ENCODE measurements at regions not wholly inside any gene's neighbourhood (a gene's known extent, or its start where the extent isn't known, plus 50 kb on each side); places are given as distances from the start of the nearest gene placed in this dataset.

GRCh38 chr1:177571485-177572076 is 398.3 kb downstream of the SEC16B start:
- Histone ChIP-seq H3K4me3 (ENCODE audit: low read length) (no peak overlapping the region), H3K4me1 (ENCODE audit: control insufficient read depth, insufficient read depth, low read length) (no peaks in the 10 kb centered on the region), H3K27ac (ENCODE audit: low read depth, low read length) (no peak overlapping the region), H3K36me3 (ENCODE audit: control insufficient read depth, insufficient read depth, low read length) (no peaks in the 10 kb centered on the region), H3K9ac (ENCODE audit: low read length) (no peak overlapping the region), H3K27me3 (ENCODE audit: control insufficient read depth, insufficient read depth, low read length) (no peaks in the 10 kb centered on the region)

DNA sequence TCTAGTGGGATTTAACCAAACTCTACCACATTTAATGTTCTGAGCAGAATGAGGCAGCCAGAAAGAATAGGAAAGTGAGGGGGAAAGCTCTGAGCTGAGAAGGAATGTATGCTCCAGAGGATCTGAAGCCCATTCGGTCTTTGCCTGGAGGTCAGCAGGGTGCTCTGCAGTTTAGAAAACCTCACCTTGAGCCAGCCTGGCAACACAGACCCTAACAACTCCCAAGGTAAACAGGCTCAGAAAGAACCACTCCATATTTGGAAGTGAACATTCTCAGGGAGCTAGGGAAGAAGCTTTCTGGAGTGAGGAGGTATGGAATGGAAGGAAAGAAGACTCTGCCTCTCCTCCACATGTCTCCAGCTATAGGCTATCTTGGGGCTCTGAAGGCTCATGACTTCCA is 398.8 kb downstream of the SEC16B start:
- no peaks in the 10 kb centered on the region for H3K36me3 ChIP-seq (ENCODE audit: control insufficient read depth, insufficient read depth, low read length)
- no peak overlapping the region for H3K27ac ChIP-seq (ENCODE audit: low read depth, low read length)
- H3K4me3 ChIP-seq (ENCODE audit: low read length): no peak overlapping the region
- H3K4me1 ChIP-seq (ENCODE audit: control insufficient read depth, insufficient read depth, low read length): no peaks in the 10 kb centered on the region
- H3K27me3 ChIP-seq (ENCODE audit: control insufficient read depth, insufficient read depth, low read length): no peaks in the 10 kb centered on the region
- H3K9ac ChIP-seq (ENCODE audit: low read length): no peak overlapping the region

DNA sequence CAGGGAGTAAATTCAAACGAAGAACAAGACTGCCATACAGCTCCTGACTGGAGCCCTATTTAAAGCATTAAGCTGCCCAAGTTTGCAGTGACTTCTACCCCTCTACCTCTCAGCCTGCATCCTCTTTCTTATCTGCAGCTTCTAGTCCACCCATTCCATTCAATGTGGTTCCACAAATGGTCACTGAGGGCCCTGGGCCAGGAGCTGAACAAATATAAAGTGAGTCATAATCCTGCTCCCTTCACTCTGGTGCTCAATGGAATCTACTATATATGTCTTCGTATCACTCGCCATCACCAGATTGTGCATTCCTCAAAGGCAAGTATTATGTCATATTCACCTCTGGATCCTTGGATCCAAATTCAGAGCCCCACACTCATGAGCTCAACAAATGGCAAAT is 398.7 kb downstream of the BRINP2 start:
- H3K4me1 ChIP-seq (ENCODE audit: control insufficient read depth, insufficient read depth, low read length): no peaks in the 10 kb centered on the region
- H3K27me3 ChIP-seq (ENCODE audit: control insufficient read depth, insufficient read depth, low read length): no peaks in the 10 kb centered on the region

DNA sequence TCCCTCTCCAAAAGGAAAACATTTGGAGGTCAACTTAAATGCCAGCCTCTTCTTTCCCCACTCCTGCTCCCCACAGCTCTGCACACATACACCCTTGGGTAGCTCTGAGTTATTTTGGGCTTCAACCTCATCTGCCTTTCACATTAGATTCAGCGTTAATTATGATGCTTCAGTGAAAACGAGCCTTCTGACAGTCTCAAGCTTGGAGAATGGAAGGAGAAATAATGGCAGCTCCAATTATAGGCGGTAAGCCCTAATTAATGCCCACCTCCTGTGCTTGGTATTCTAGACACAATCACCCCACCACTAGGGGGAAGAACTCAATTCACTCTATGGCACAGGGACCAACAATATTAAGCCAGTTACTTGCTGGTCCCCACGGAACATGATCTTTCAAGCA is 397.9 kb downstream of the BRINP2 start:
- Histone ChIP-seq H3K9ac (ENCODE audit: low read length) (no peak overlapping the region), H3K27me3 (ENCODE audit: control insufficient read depth, insufficient read depth, low read length) (no peaks in the 10 kb centered on the region), H3K4me1 (ENCODE audit: control insufficient read depth, insufficient read depth, low read length) (no peaks in the 10 kb centered on the region), H3K36me3 (ENCODE audit: control insufficient read depth, insufficient read depth, low read length) (no peaks in the 10 kb centered on the region), H3K4me3 (ENCODE audit: low read length) (no peak overlapping the region), H3K27ac (ENCODE audit: low read depth, low read length) (no peak overlapping the region)

More for the DNA sequence above, 398.7 kb downstream of the BRINP2 start:
- no peak overlapping the region for H3K4me3 ChIP-seq (ENCODE audit: low read length)
- no peak overlapping the region for H3K27ac ChIP-seq (ENCODE audit: low read depth, low read length)
- H3K36me3 ChIP-seq (ENCODE audit: control insufficient read depth, insufficient read depth, low read length): no peaks in the 10 kb centered on the region
- H3K9ac ChIP-seq (ENCODE audit: low read length): no peak overlapping the region

GRCh38 chr1:177567393-177567792 is 396.6 kb downstream of the BRINP2 start:
- H3K4me1 ChIP-seq (ENCODE audit: control insufficient read depth, insufficient read depth, low read length): no peaks in the 10 kb centered on the region
- H3K36me3 ChIP-seq (ENCODE audit: control insufficient read depth, insufficient read depth, low read length): no peaks in the 10 kb centered on the region
- no peak overlapping the region for H3K4me3 ChIP-seq (ENCODE audit: low read length)
- no peak overlapping the region for H3K27ac ChIP-seq (ENCODE audit: low read depth, low read length)
- no peak overlapping the region for H3K9ac ChIP-seq (ENCODE audit: low read length)
- no peaks in the 10 kb centered on the region for H3K27me3 ChIP-seq (ENCODE audit: control insufficient read depth, insufficient read depth, low read length)

GRCh38 chr1:177566495-177566894 is 395.7 kb downstream of the BRINP2 start:
- H3K4me3 ChIP-seq (ENCODE audit: low read length): no peak overlapping the region
- no peak overlapping the region for H3K27ac ChIP-seq (ENCODE audit: low read depth, low read length)
- no peaks in the 10 kb centered on the region for H3K36me3 ChIP-seq (ENCODE audit: control insufficient read depth, insufficient read depth, low read length)
- no peaks in the 10 kb centered on the region for H3K4me1 ChIP-seq (ENCODE audit: control insufficient read depth, insufficient read depth, low read length)
- H3K9ac ChIP-seq (ENCODE audit: low read length): no peak overlapping the region
- no peaks in the 10 kb centered on the region for H3K27me3 ChIP-seq (ENCODE audit: control insufficient read depth, insufficient read depth, low read length)

- Histone ChIP-seq H3K9ac (ENCODE audit: low read length) (no peak overlapping the region), H3K4me1 (ENCODE audit: control insufficient read depth, insufficient read depth, low read length) (no peaks in the 10 kb centered on the region), H3K4me3 (ENCODE audit: low read length) (no peak overlapping the region), H3K27me3 (ENCODE audit: control insufficient read depth, insufficient read depth, low read length) (no peaks in the 10 kb centered on the region), H3K27ac (ENCODE audit: low read depth, low read length) (no peak overlapping the region), H3K36me3 (ENCODE audit: control insufficient read depth, insufficient read depth, low read length) (no peaks in the 10 kb centered on the region)
These were observed 390.7 kb downstream of the BRINP2 start for GRCh38 chr1:177561436-177561835.

DNA sequence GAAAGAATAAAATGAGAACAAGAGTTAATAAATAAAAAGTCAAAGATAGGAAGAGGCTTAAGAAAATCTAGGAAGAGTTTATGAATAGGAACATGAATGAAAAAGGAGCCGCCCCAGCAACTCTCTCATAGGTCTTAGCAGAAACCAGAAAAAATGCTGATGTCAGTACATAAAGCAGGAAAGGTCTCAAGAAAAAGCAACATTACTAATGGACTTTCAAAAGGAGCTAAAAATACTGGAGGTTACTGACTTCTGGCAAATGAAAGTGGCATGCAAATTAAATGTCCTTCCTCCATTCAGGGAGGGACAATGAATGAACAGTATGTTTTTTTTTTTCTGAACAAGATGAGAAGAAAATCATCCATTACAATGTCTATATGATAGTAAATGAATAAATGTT is 387.6 kb downstream of the BRINP2 start:
- H3K4me3 ChIP-seq (ENCODE audit: low read length): no peak overlapping the region
- H3K36me3 ChIP-seq (ENCODE audit: control insufficient read depth, insufficient read depth, low read length): no peaks in the 10 kb centered on the region
- no peaks in the 10 kb centered on the region for H3K27me3 ChIP-seq (ENCODE audit: control insufficient read depth, insufficient read depth, low read length)
- H3K9ac ChIP-seq (ENCODE audit: low read length): no peak overlapping the region
- H3K4me1 ChIP-seq (ENCODE audit: control insufficient read depth, insufficient read depth, low read length): no peaks in the 10 kb centered on the region
- no peak overlapping the region for H3K27ac ChIP-seq (ENCODE audit: low read depth, low read length)

- Histone ChIP-seq H3K27ac (ENCODE audit: low read depth, low read length) (no peak overlapping the region), H3K27me3 (ENCODE audit: control insufficient read depth, insufficient read depth, low read length) (no peaks in the 10 kb centered on the region), H3K9ac (ENCODE audit: low read length) (no peak overlapping the region), H3K4me3 (ENCODE audit: low read length) (no peak overlapping the region), H3K36me3 (ENCODE audit: control insufficient read depth, insufficient read depth, low read length) (no peaks in the 10 kb centered on the region), H3K4me1 (ENCODE audit: control insufficient read depth, insufficient read depth, low read length) (no peaks in the 10 kb centered on the region)
These were observed 385.4 kb downstream of the BRINP2 start for GRCh38 chr1:177556163-177556562.

DNA sequence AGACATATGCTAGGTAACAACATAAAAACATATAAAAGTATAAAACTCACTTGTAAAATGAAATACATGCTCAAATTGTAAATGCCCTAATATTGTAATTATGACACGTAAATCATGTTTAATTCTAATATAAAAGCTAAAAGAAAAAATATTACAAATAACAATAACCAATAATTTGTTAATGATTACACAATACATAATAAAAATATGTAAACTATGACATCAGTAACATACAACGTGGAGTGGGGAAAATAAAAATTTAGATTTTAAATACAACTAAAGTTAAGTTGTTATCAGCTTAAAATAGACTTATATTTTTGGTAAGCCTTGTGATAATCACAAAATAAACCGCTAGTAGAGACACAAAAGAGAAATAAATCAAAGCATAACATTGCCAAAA is 376.4 kb downstream of the BRINP2 start:
- Histone ChIP-seq H3K9ac (ENCODE audit: low read length) (no peak overlapping the region), H3K27me3 (ENCODE audit: control insufficient read depth, insufficient read depth, low read length) (no peaks in the 10 kb centered on the region), H3K27ac (ENCODE audit: low read depth, low read length) (no peak overlapping the region), H3K4me3 (ENCODE audit: low read length) (no peak overlapping the region), H3K36me3 (ENCODE audit: control insufficient read depth, insufficient read depth, low read length) (no peaks in the 10 kb centered on the region), H3K4me1 (ENCODE audit: control insufficient read depth, insufficient read depth, low read length) (no peaks in the 10 kb centered on the region)

- Histone ChIP-seq H3K4me3 (ENCODE audit: low read length) (no peak overlapping the region), H3K9ac (ENCODE audit: low read length) (no peak overlapping the region), H3K27ac (ENCODE audit: low read depth, low read length) (no peak overlapping the region), H3K4me1 (ENCODE audit: control insufficient read depth, insufficient read depth, low read length) (no peaks in the 10 kb centered on the region), H3K27me3 (ENCODE audit: control insufficient read depth, insufficient read depth, low read length) (no peaks in the 10 kb centered on the region), H3K36me3 (ENCODE audit: control insufficient read depth, insufficient read depth, low read length) (no peaks in the 10 kb centered on the region)
These were observed 375.6 kb downstream of the BRINP2 start for GRCh38 chr1:177546346-177546745.

DNA sequence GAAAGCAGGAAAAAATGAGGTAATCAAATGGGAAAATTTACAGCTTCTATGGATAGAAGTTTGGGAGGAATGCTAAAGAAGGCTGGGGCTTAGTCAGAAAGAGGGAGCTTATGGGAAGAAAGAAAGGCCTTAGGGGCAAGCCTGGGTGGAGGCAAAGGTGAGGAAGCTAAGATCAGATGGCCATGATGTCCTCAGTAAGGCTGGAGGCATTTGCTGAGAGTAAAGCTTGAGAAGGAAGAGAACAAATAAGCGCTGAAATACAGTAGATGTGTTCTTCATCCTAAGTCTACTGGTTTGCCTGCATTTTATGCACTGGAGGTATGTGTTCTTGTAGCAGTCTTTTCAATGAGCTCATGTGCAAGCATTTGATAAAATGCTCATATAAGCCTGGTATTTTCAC is 355.4 kb downstream of the BRINP2 start:
- H3K9ac ChIP-seq (ENCODE audit: low read length): no peak overlapping the region
- H3K27me3 ChIP-seq (ENCODE audit: control insufficient read depth, insufficient read depth, low read length): no peaks in the 10 kb centered on the region
- H3K27ac ChIP-seq (ENCODE audit: low read depth, low read length): no peak overlapping the region
- no peaks in the 10 kb centered on the region for H3K36me3 ChIP-seq (ENCODE audit: control insufficient read depth, insufficient read depth, low read length)
- H3K4me1 ChIP-seq (ENCODE audit: control insufficient read depth, insufficient read depth, low read length): no peaks in the 10 kb centered on the region
- no peak overlapping the region for H3K4me3 ChIP-seq (ENCODE audit: low read length)

- Histone ChIP-seq H3K36me3 (ENCODE audit: control insufficient read depth, insufficient read depth, low read length) (no peaks in the 10 kb centered on the region), H3K27me3 (ENCODE audit: control insufficient read depth, insufficient read depth, low read length) (no peaks in the 10 kb centered on the region), H3K27ac (ENCODE audit: low read depth, low read length) (no peak overlapping the region), H3K4me1 (ENCODE audit: control insufficient read depth, insufficient read depth, low read length) (no peaks in the 10 kb centered on the region), H3K4me3 (ENCODE audit: low read length) (no peak overlapping the region), H3K9ac (ENCODE audit: low read length) (no peak overlapping the region)
These were observed 354.4 kb downstream of the BRINP2 start for GRCh38 chr1:177525176-177525575.

Data from rectal smooth muscle tissue (tissue), 1 donor.